AG08395 (cell line): ENCODE measurements at regions not wholly inside any gene's neighbourhood (a gene's known extent, or its start where the extent isn't known, plus 50 kb on each side); places are given as distances from the start of the nearest gene placed in this dataset.

Experiments
- DNase-seq: peaks from one replicate; pipeline ENCODE4 v3.0.0; 2012; ENCODE audit warnings: mixed read lengths, low spot score

DNA sequence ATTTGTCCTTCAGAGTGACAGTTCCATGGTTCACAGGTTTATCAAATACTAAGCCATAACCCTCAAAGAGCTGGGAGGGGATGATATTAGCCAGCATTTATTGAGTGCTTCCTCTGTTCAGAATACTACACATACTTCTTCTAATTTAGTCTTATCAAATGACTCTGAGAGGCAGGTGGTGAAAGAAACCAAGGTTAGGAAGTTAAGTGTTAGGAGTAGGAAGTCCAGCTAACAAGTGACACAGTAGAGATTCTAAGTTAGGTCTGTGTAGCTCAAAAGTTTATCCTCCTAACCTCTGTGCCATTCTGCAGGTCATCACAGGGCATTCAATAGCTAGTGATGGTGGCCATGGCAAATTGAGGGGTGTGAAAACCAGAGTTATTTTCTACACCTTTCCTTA is 198.3 kb upstream of the MID1 start:
- DNase-seq, result no peak

DNA sequence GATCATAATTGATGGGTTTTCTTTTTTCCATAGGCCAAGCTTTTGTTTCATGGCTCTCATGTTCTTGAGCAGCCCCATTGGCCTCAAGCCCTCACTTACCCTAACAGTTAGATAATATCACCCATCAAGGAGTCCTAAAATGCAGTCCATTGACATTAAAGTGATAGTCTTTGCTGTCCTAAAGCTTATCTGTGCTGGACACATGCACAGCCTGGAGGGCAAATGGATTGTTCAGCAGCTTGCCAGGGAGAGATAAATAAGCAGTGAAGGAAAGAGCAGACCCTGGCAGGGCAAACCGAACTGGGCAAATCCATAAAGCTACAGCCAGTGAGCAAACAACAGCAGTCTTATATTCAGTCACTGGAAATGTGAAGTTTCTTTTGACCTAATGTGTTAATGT is 199.6 kb upstream of the MID1 start:
- DNase-seq, result no peak

DNA sequence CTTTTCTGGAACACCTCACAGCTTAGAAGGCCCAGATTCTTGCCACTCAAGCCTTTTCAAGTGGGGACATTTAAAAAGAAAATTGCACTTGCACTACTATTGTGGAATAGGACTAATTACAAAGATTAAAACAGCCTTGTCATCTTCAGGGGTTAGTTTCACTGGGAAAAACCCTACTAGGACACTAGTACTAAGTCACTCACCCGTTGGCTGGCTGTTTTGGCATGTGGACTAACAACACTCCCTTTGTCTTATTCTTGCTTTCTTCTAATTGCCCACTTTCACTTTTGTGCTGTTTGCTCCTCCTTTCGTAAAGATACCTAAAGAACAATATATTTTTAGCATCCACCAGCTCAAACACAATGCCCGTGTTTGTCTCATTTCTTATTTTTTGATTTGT is 200.9 kb upstream of the MID1 start:
- no peak for DNase-seq

DNA sequence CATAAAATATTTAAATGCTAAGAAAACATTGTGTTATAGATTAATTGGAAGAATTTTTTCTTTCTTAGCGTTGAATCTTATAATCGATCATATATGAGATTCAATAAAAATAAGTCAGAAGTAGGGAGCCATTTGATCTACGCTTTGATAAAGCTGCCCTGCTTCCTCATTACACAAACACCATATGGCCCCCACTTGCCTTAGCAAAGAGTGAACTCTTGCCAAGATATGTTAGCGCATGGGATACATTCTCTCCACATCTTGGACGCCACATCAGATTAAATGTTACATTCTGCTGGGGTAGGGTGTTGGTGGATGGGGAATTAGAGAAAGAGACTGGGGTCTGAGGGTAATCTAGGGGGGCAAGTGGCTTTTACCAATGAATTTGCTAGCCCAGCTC is 207.7 kb upstream of the MID1 start:
- no peak for DNase-seq

DNA sequence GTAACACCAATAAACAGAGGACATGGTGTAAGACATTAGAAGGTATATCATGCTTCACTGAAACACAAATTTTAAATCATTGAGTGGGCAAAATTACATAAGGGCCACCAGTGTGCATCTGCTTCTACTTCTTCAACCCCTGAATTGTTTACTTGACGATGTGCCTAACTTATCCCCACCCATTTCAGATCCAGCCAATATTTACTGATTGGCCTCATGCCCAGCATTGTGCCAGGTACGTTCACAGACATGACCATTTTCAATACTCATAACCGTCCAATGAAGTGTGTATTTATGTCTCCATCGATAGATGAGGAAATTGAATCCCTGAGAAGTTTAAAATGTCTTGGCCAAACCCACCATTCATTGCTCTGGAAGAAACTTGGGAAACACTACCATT is 208.3 kb upstream of the MID1 start:
- no peak for DNase-seq

DNA sequence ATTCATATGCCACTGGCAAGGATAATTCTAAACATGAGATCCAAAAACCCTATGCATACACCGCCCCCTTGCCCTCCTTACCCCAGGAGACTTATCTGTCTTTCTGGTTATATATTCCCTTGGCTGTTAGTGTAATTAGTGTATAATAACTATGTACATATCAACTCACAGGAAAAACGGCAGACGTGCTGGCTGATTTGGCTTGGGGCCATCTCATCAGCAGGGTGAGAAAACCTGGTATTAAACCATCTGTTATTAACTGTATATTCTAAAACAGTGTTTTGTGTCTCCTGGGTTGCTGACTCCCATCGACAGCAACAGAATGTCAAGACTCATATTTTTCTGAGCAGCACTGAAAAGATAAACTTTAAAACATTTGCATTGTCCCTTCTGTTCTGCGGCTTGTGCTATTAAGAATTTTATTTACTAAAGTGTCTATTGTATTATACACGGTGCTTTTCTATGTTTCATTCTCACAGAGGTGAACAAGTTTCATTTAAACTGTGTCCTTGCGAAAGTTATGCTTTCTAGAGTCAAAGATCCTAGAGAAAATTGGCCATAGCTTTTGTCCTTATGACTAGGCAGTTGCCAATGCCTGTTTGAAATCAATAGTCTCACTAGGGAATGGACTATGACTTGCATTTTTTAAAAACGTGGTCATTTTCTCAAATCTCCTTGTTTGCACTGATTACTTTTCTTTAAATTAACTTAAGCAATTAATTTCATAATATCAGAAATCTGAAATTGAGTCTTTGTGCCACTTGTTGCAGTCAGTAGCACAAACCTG is 211.5 kb upstream of the MID1 start:
- no peak for DNase-seq

DNA sequence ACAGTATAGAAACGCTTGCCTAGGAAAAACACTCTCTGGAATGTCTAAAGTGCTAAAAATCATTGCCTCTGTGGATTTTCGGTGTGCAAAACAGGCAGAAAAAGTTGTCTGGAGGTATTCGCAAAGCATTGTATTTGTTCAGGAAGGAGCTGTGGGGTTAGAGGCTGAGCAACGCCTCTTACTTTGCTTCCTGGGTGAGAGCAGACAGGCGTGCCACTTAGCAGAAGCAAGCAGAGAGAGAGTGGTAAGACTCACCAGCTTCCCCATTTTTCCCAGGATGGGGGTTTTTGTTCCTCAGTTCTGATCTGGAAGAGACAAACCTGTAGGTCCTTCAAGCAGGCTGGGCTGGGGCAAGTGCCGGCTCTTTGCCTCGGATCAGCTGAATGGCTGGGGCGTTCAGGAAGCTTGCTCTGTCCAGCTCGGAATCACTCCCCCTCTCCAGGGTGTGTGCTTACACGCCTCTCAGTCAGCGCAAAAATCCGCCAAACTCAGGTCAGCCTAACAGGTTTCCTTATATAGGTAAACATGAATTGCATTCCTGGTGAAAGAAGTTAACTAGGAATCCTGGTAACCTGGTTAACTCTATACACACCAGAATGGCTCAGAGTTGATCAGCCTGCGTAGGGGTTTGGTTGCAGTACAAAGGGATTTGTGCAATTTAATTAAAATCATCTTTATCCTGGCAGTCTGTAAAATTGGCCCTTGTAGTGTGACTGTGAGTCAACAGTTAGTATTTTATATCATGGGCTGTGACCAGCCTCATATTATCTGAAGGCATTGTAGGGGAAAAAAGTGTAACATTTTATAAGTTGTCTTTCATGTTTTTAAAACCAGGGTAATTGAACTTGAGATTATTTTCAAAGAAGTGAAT is 213.1 kb upstream of the MID1 start:
- DNase-seq, result peak; percentile 27

DNA sequence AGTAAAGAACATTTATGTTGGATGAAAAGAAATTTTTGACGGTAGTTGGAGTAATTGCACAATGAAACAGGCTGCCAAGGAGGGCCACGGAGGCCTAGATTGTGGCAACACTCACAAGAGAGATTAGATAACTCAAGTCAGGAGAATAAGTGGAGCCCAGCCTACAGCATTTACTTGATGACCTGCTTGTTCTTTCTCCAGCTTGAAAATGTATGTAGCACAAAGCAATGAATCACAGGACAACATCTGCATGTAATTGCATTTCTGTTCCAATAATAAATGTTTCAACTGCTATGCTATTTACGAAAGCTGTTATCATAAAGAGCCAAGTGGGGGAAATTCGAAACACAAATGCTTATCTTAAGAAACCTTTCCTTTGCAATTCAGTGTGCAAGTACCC is 221.2 kb upstream of the MID1 start:
- peak; percentile 4 for DNase-seq

DNA sequence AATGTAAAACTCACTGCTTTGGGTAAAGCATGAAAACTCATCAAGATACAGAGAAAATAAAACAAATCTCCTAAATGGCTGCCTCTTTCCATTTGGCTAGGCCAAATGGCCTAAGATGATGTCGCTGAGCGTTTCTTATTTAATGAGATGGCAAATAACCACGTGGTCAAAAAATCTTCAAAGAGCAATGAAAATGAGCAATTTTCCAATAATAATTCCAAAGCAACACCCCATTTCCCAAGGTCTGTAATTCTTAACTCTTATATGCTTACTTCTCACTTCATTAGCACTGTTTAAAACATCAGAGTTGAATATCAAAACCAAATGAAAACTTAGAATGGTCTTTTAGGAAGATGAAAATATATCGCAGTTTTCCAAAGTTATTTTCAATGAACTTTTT is 222.3 kb upstream of the MID1 start:
- DNase-seq, result no peak

DNA sequence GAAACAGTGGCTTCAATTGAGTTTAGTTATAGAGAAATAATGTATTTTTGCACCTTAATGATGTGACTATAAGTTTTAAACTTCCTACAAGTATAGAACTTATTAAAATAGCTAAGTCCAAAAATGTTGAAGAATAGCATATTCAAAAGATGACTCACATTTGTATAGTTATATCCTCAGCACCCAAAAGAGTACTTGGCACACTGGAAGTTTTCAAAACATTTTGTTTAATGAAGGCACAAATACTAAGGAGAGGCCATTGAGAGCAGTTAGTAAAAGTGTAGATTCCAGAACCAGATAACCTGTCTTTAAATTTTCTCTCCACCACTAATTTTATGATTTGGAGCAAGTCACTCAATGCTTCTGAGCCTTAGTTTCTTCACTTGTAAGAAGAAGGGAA is 226.9 kb upstream of the MID1 start:
- DNase-seq, result peak; percentile 18

DNA sequence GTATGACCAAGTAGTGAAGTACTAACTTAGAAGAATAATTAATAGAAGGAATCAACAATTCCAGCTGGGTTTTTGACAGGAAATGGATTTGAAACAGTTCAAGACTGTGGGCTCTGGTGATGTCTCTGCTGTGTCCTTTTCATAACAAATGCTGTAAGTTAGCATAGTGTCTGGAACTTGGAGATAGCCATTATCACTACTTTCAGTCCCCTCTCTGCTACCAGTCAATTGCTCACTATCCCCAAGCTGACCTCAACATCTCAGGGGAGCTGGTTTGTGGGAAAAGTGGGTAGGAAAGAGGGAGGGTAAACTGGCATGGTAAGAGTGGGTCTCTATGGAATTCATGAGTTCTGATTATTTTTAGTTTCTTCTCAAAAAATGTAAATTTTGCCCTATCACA is 231.4 kb upstream of the MID1 start:
- DNase-seq, result no peak

DNA sequence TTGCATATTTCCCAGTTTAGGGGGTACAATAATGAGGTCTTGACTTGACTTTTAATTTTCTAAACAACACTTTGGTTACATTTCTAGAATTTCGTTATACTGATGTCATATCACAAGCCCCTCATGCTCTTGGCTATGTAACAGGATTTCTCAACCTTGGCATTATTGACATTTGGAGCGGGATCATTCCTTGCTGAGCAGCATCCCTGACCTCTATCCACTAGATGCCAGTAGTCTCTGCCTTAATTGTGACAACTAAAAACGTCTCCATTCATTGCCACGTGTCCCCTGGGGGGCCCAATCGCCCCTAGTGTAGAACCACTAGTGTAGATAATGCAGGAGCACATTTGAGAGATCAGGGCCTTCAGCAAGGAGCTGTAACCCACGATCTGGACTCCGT is 234.2 kb upstream of the MID1 start:
- no peak for DNase-seq

DNA sequence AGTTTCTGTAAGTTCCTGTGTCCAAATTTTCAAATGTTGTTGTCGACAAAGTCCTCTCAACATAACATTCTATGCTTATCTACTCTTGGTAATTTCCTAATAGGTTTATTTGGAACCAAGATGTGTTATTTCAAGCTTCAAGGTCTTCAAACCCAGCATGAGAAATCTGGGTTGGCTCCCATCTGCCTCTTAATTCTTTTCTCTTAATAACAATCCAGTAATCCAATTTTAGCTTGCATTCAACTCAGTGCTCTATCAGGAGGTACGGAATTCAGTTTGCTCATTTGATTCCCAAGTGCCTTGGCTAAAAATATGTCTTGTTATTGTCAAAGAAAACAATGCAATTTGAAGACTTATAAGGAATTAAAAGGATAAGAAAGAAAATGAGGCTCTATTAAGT is 235.5 kb upstream of the MID1 start:
- DNase-seq, result no peak

DNA sequence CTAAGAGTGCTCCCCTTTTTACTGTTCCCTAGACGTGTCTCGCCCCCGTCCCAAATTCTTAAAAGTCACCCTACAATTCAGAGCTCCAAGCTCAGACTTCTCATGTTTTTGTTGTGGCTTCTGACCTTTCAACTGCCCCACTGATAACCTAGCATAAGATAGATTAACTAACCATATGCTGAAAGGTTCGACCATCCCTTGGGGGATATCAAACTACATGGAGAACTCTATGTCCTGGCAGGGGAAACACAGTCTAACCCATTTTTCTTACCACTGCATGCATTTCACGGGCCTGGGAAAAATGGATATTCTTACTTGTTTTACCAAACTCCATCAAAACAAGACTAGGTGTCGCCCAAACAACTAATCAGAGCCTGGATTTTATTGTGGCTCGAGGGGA is 236.4 kb upstream of the MID1 start:
- DNase-seq, result no peak

DNA sequence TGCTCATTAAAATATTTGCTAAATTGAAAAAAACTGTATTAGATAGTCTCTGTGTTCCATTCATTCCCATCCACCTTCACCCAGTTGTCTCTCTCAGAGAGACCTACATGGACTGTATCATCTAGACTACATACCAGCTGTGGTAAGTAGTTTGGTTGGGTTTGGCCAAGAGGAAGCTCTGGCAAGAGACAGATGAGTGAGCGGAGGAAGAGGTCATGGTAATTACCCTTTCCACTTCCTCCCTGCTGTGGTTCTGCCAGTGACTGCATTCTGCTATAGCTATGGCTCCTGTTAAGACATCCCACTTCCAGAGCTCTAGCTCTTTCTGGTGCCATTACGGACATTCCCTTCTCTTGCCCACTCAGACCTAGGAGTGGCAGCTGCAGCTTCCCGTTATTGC is 239.0 kb upstream of the MID1 start:
- DNase-seq, result no peak

DNA sequence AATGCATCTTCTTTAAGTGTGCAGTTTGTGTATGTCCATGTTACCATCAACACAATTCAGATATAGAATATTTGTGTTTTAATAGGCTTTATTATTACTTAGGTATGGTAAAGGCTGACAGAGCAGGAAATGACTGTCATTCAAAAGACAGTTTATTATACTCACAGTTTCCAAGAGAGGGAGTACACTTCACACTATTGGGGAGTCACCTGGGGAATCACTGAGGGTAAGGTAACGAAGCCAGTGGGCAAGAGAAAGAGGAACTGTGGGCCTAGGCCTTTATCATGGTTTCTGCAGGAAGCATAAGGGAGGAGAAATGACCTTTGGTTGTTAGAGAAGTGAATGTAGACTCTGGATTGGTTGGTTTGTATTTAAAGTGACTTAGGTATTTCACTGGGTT is 235.1 kb upstream of the HCCS start:
- DNase-seq, result no peak

DNA sequence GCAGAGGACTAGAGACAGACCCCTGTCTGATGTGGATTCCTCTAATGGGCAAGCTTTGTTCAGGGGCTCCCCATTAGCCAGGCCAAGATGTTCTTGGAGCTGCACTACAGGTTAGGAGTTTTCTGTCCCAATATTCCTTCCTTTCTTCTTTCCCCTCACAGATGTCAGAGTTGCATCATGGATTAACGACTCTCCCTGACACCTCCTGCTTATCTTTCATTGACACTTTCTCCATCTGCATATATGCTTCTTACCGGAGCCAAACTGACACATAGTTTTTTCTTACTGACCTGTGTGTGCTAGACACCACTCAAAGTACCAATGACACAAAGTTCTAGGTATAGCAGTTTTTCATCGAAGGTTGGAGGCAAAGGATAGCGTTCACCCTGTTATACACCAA is 228.6 kb upstream of the HCCS start:
- no peak for DNase-seq

DNA sequence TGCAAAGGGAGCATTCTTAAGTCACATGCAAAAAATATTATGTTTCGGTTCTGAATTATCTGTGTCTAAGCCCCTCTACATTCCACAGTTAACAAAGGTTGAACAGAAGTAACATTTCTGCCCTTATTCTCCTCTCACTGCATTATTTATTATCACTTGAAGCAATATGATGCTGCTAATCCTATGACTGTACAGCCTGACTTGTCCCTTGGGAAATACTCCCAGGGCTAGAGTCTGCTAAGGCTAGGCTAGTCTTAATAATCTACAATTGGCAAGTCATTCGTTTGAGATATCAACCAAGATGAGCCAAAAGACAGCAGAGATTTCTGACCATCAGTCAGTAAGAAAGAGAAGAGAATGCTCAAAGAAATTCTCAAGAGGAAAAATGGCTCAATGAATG is 226.9 kb upstream of the HCCS start:
- DNase-seq, result peak; percentile 74

DNA sequence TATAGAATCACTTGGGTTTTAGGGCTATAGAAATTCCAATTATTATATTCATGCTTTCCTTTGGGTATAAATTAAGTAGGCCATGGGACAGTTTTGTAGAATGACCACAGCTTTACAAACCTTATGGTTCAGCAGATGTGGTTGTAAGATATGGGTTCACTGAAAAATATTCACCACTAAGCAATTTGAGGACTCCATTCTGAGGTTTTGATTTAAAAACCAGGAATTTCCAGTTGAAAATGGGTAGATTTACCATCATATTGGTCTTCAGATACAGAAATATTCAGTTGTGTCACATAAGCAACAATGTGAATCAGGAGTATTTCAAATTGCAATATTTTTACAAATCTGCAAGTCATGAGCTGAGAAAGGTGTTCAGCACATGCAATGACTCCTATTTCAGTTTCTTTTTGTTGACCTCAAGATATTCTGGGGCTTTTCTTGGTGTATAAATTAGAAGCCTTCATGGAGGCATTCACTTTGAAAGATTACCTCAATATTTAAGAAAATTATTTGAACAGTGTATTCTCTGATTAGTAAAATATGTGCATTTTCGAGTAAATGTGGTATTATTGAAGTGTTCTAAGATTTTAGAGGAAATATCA is 218.4 kb upstream of the HCCS start:
- no peak for DNase-seq

DNA sequence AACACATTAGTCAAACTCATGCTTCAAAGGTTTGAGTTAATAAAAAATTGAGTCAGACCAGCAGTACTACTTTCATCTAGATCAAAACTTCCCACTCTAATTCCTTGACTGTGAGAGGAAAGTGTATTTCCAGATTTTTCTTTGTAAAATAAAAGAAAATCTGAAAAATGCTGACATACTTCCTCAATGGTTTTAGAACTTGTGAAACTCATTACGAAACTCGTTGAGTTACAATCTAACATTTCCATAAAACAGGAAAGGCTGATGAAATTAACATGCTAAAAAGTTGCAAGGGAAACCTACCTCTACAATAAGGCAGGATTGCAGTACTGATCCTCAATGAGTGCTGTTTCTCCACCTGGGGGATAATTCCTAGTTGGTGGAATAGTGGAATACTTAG is 217.8 kb upstream of the HCCS start:
- no peak for DNase-seq

DNA sequence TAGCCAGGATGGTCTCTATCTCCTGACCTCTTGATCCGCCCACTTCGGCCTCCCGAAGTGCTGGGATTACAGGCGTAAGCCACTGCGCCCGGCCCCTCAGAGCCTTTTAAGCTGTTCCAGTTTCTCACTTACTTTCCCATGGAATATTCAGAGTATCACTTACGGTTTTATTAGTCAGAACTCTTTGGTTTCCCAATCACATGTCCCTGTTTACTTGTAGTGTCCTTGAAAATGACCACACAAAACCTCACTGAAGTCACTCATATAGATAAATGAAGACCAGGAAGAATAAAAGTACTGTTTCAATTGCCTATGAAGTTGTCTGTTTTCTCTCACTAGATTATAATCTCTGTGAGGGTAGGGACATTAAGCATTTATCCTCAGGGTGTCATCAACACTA is 217.2 kb upstream of the HCCS start:
- DNase-seq, result no peak

DNA sequence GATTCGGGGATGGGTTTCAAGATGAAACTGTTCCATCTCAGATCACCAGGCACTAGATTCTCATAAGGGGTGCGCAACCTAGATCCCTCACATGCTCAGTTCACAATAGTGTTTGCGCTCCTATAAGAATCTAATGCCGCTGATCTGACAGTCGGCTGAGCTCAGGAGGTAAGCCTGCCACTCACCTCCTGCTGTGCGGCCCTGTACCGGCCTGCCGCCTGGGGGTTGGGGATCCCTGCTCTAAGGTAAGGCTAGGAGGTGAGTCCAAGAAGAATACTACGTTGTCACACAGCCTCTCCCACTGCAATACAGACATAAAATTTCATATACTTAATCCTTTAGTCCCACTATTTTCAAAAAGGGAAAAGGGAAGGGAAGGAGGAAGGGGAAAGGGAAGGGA is 213.4 kb upstream of the HCCS start:
- DNase-seq, result no peak

DNA sequence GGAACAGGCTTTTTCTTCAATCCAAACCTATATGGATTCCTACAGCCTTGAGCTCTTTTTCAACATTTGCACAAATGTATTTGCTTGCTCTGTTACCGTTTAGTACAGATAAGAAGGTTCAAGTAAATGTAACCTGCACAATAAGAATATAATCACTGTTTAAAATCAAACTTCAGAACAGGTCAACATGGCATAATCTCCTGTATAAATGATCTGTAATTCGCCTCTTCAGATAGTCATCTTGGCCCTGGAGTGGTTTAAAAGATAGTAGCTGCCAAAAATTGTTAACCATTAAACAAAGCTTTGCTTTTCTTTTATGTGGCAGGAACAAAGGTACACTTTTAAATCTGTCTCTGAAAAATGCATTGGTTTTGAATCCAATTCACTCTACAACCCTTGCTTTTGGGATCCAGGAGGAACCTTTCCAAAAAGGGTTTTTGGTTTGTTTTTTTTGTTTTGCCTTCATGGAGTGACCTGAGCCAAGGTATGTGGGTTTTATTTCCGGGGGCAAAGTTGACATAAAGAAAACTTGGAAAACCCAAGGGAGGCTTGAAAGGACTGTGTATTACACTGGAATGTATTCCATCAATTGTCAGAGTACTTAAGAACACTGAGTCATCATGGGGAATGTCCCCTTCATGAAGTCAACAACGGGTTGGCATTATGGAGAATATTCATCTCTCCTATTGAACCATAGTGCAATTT is 210.4 kb upstream of the HCCS start:
- peak; percentile 10 for DNase-seq
